Activated CD8-positive, alpha-beta T cell treated with anti-CD3 and anti-CD28 coated beads for 36 hours (primary cell): ENCODE measurements at regions not wholly inside any gene's neighbourhood (a gene's known extent, or its start where the extent isn't known, plus 50 kb on each side); places are given as distances from the start of the nearest gene placed in this dataset.

Experiments used
- ATAC-seq: fragments of 200-7000 bp; cut with Tn5 transposase; one replicate; pipeline ENCODE4 v1.10.0; 2021; ENCODE audit warnings: mild to moderate bottlenecking, moderate library complexity
- CTCF ChIA-PET: fragments of 350-600 bp; sonication (Branson Sonifier 250); formaldehyde crosslinking; loops from one replicate; lab custom pipeline; 2021; ENCODE audit warnings: antibody characterized with exemption; lab: Charles Lee
- POLR2A ChIA-PET: fragments of 350-600 bp; sonication (Branson Sonifier 250); formaldehyde crosslinking; loops from one replicate; lab custom pipeline; 2021; ENCODE audit warnings: antibody characterized with exemption; lab: Charles Lee
- DNase-seq: peaks from one replicate; pipeline ENCODE4 v3.0.0-alpha.2; 2020
- H3K27ac Mint-ChIP-seq: one replicate; pipeline ENCODE4 v1.8.0; 2021; ENCODE audit warnings: mild to moderate bottlenecking, mixed read lengths
- H3K27me3 Mint-ChIP-seq: one replicate; pipeline ENCODE4 v1.8.0; 2021; ENCODE audit warnings: mixed read lengths
- H3K36me3 Mint-ChIP-seq: one replicate; pipeline ENCODE4 v1.8.0; 2021; ENCODE audit warnings: low read depth, mixed read lengths
- H3K4me1 Mint-ChIP-seq: one replicate; pipeline ENCODE4 v1.8.0; 2021; ENCODE audit warnings: low read depth, mixed read lengths
- H3K4me3 Mint-ChIP-seq: one replicate; pipeline ENCODE4 v1.8.0; 2021; ENCODE audit warnings: mild to moderate bottlenecking, moderate library complexity, mixed read lengths
- H3K9me3 Mint-ChIP-seq: one replicate; pipeline ENCODE4 v1.8.0; 2021; ENCODE audit warnings: mixed read lengths
- CTCF ChIP-seq: fragments of 200-600 bp; IDR thresholded peaks from one replicate; pipeline ENCODE4 v1.8.0; 2022; ENCODE audit warnings: antibody characterized with exemption, mild to moderate bottlenecking
- intact Hi-C: fragments of 100-400 bp; cut with micrococcal nuclease; formaldehyde crosslinking; loops from one replicate; pipeline ENCODE4 v1.10.0; 2022

GRCh38 chr10:91726355-91726754 lies 71.9 kb upstream of the TNKS2 start:
- H3K4me1 Mint-ChIP-seq = no peaks in the 10 kb centered on the region
- no peaks in the 10 kb centered on the region for H3K27me3 Mint-ChIP-seq
- peaks cover 5% of the 10 kb centered on the region for H3K9me3 Mint-ChIP-seq
- no peak overlapping the region for H3K27ac Mint-ChIP-seq
- ATAC-seq = no peak
- no peak for DNase-seq
- POLR2A ChIA-PET = no interaction called here
- intact Hi-C loops = no loop called here
- H3K36me3 Mint-ChIP-seq = no peaks in the 10 kb centered on the region
- no peak for TF ChIP-seq CTCF
- no peak overlapping the region for H3K4me3 Mint-ChIP-seq
- CTCF ChIA-PET = interaction anchor here (1.5 kb wide), 1 partner anchor 32 kb away, joined by 3 read pairs; no protein-coding TSS in a partner anchor

- H3K4me3 Mint-ChIP-seq = no peak overlapping the region
- H3K27me3 Mint-ChIP-seq = peaks cover 4% of the 10 kb centered on the region
- TF ChIP-seq CTCF = no peak
- ChIA-PET POLR2A (no interaction called here), CTCF (interaction anchor here (0.6 kb wide), 1 partner anchor 11 kb away, joined by 3 read pairs; no protein-coding TSS in a partner anchor)
- DNase-seq (no peak), ATAC-seq (no peak)
- no peaks in the 10 kb centered on the region for H3K36me3 Mint-ChIP-seq
- no peaks in the 10 kb centered on the region for H3K4me1 Mint-ChIP-seq
- intact Hi-C loops = no loop called here
- H3K9me3 Mint-ChIP-seq = peaks cover 5% of the 10 kb centered on the region
- no peak overlapping the region for H3K27ac Mint-ChIP-seq
Observed at GRCh38 chr10:91724933-91725332, 73.3 kb upstream of the TNKS2 start.

- Mint-ChIP-seq H3K36me3 (no peaks in the 10 kb centered on the region), H3K27ac (no peak overlapping the region), H3K9me3 (no peaks in the 10 kb centered on the region), H3K27me3 (peaks cover 13% of the 10 kb centered on the region), H3K4me1 (no peaks in the 10 kb centered on the region), H3K4me3 (no peak overlapping the region)
- DNase-seq (no peak), ATAC-seq (no peak)
- CTCF ChIA-PET = interaction anchor here (1.3 kb wide), 1 partner anchor 323 kb away, joined by 3 read pairs; no protein-coding TSS in a partner anchor
- no peak for TF ChIP-seq CTCF
- POLR2A ChIA-PET = interaction anchor here (0.9 kb wide), 1 partner anchor 144 kb away, joined by 3 read pairs; no protein-coding TSS in a partner anchor
- intact Hi-C loops = no loop called here
Observed at GRCh38 chr10:91713461-91714072, 80.7 kb upstream of the PPP1R3C start.

- peaks cover 13% of the 10 kb centered on the region for H3K27me3 Mint-ChIP-seq
- no peak overlapping the region for H3K27ac Mint-ChIP-seq
- ATAC-seq (no peak), DNase-seq (no peak)
- CTCF ChIA-PET = interaction anchor here (1.3 kb wide), 1 partner anchor 322 kb away, joined by 3 read pairs; no protein-coding TSS in a partner anchor
- intact Hi-C loops = no loop called here
- no peaks in the 10 kb centered on the region for H3K36me3 Mint-ChIP-seq
- no peaks in the 10 kb centered on the region for H3K4me1 Mint-ChIP-seq
- no peaks in the 10 kb centered on the region for H3K9me3 Mint-ChIP-seq
- no peak overlapping the region for H3K4me3 Mint-ChIP-seq
- POLR2A ChIA-PET = no interaction called here
- TF ChIP-seq CTCF = no peak
Observed at GRCh38 chr10:91711885-91712680, 79.2 kb upstream of the PPP1R3C start.

- ATAC-seq (no peak), DNase-seq (no peak)
- Mint-ChIP-seq H3K36me3 (no peaks in the 10 kb centered on the region), H3K4me1 (no peaks in the 10 kb centered on the region), H3K27me3 (peaks cover 14% of the 10 kb centered on the region), H3K9me3 (no peaks in the 10 kb centered on the region), H3K27ac (no peak overlapping the region), H3K4me3 (no peak overlapping the region)
- no peak for TF ChIP-seq CTCF
- CTCF ChIA-PET = no interaction called here
- intact Hi-C loops = no loop called here
- POLR2A ChIA-PET = no interaction called here
Observed at GRCh38 chr10:91709394-91709798, 76.5 kb upstream of the PPP1R3C start.
